ENCODE measurements at regions not wholly inside any gene's neighbourhood (a gene's known extent, or its start where the extent isn't known, plus 50 kb on each side); places are given as distances from the start of the nearest gene placed in this dataset.
"Not testable (repeated sequence)": the region's sequence is repeated elsewhere in the genome, so short reads cannot be mapped to it uniquely, and the experiment has no call there.

DNA sequence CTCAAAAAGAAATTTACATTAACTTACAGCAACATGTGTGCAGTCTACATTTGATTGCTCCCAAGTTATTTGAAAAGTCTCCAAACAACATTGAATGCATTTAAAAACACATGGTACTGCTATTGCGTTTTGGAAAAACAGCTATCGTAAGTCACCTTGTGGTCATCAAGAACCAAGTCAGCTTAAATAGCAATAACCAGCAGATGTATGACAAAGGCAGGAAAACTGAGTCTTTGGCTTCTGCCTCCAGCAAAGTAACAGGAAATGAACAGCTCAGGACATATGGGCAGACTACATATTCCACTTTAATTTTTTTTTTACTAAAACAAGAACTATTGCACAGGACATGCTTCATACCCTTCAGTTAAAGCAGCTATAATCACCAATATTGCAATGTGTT is 580.6 kb upstream of the SPRY2 start:
- Mint-ChIP-seq H3K4me3 (no peak overlapping the region), H3K27me3 (no peaks in the 10 kb centered on the region), H3K36me3 (no peaks in the 10 kb centered on the region), H3K4me1 (no peaks in the 10 kb centered on the region), H3K27ac (no peak overlapping the region), H3K9me3 (no peaks in the 10 kb centered on the region)
- no peak for ATAC-seq

DNA sequence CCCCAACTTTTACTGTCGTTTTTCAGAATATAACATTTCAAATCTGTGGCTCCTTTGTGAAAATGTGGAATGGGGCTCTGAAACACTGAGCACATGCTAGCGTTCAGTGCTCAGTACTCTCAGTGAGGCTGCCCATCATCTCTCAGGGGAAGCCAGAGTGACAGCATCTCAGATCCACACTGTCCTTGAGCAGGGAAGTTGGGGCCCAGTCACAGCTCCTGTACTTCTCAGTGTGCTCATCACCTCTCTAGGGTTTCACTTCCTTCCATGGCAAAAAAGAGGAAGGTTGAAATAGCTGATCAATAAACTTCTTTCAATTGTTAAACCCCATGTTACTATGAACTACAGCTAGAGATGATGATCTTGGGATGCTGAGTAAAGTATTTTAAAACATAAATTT is 565.9 kb upstream of the SPRY2 start:
- ATAC-seq = peak; percentile 50
- Mint-ChIP-seq H3K9me3 (peaks cover 14% of the 10 kb centered on the region), H3K4me1 (no peaks in the 10 kb centered on the region), H3K36me3 (no peaks in the 10 kb centered on the region), H3K27ac (no peak overlapping the region), H3K4me3 (no peak overlapping the region), H3K27me3 (no peaks in the 10 kb centered on the region)

DNA sequence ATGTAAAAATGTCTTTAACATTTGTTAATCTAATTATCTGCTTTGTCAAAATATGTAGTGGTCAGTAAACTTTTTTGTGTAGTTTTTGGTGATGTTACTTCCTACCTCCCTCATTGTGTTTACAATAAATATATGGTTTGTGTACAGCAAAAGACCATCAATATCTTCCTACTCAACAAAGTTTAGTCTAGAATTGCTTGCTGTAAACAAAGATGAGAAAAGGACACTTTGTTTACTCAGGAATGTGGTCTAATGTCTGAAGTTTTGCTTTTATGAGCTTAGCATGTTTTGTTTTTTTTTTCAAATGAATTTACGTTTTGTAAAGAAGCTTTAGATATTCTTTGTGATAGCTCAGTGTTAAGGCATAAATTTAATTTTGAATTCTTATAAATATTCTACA is 563.5 kb upstream of the SPRY2 start:
- ATAC-seq = no peak
- Mint-ChIP-seq H3K4me1 (no peaks in the 10 kb centered on the region), H3K9me3 (peaks cover 5% of the 10 kb centered on the region), H3K36me3 (no peaks in the 10 kb centered on the region), H3K4me3 (no peak overlapping the region), H3K27ac (no peak overlapping the region), H3K27me3 (no peaks in the 10 kb centered on the region)

DNA sequence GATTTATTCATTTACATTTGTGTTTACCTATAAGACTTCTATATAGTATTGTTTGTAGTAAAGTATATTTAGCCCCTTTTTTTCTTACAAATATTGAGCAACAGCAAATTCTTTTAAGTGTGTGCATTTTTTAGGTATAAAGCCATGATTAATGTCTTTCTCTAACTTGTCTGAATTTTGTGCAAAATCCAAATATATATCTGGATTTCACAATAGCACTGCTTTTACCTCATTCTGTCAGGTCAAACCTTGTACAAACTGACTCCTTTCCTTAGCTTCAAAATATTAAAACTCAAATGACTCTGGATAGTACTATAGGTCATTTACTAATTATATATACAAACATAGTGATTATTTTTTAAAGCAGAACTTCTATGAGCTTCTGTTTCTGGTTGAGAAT is 563.0 kb upstream of the SPRY2 start:
- Mint-ChIP-seq H3K4me1 (no peaks in the 10 kb centered on the region), H3K4me3 (no peak overlapping the region)

DNA sequence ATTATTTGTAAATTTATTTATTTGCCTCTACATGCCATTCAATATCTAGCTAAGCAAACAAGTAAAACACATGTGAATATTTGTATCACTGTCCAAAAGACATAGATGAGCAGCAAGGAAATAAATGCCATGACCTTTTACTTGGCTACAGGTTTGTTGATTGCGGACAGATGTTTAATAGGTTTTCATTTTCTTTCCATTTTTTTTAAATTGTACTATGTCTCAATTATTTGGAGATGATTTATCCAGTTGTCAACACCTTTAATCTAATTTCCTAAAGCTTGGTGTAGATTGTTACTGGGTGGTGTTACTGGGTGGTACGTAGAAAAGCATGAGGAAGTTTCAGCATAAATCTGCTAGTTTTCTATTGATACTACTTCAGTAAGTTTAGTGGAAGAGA is 560.6 kb upstream of the SPRY2 start:
- no peak overlapping the region for H3K4me3 Mint-ChIP-seq
- H3K4me1 Mint-ChIP-seq = no peaks in the 10 kb centered on the region
- no peak for ATAC-seq
- no peaks in the 10 kb centered on the region for H3K27me3 Mint-ChIP-seq
- no peaks in the 10 kb centered on the region for H3K36me3 Mint-ChIP-seq
- H3K9me3 Mint-ChIP-seq = peaks cover 3% of the 10 kb centered on the region
- H3K27ac Mint-ChIP-seq = no peak overlapping the region

More for the DNA sequence above, 563.0 kb upstream of the SPRY2 start:
- no peak for ATAC-seq
- Mint-ChIP-seq H3K9me3 (peaks cover 4% of the 10 kb centered on the region), H3K27me3 (no peaks in the 10 kb centered on the region), H3K36me3 (no peaks in the 10 kb centered on the region), H3K27ac (no peak overlapping the region)

GRCh38 chr13:80901111-80901510 is 560.2 kb upstream of the SPRY2 start:
- no peak overlapping the region for H3K27ac Mint-ChIP-seq

GRCh38 chr13:80900561-80900960 is 559.6 kb upstream of the SPRY2 start:
- no peak for ATAC-seq
- Mint-ChIP-seq H3K9me3 (peaks cover 3% of the 10 kb centered on the region), H3K4me3 (no peak overlapping the region), H3K27me3 (no peaks in the 10 kb centered on the region), H3K36me3 (no peaks in the 10 kb centered on the region), H3K27ac (no peak overlapping the region), H3K4me1 (no peaks in the 10 kb centered on the region)

More at GRCh38 chr13:80901111-80901510, 560.2 kb upstream of the SPRY2 start:
- no peaks in the 10 kb centered on the region for H3K27me3 Mint-ChIP-seq
- no peaks in the 10 kb centered on the region for H3K4me1 Mint-ChIP-seq
- peaks cover 3% of the 10 kb centered on the region for H3K9me3 Mint-ChIP-seq
- no peak for ATAC-seq
- no peak overlapping the region for H3K4me3 Mint-ChIP-seq
- H3K36me3 Mint-ChIP-seq = no peaks in the 10 kb centered on the region

- not testable (repeated sequence) for H3K9me3 Mint-ChIP-seq, H3K4me3 Mint-ChIP-seq, H3K4me1 Mint-ChIP-seq, H3K36me3 Mint-ChIP-seq, H3K27ac Mint-ChIP-seq, ATAC-seq, H3K27me3 Mint-ChIP-seq
Measured at GRCh38 chr13:80897641-80898040, 556.7 kb upstream of the SPRY2 start.

- Mint-ChIP-seq H3K4me1 (no peaks in the 10 kb centered on the region), H3K4me3 (no peak overlapping the region), H3K27ac (no peak overlapping the region), H3K36me3 (no peaks in the 10 kb centered on the region), H3K27me3 (no peaks in the 10 kb centered on the region), H3K9me3 (no peaks in the 10 kb centered on the region)
- ATAC-seq = no peak
Measured at GRCh38 chr13:80894917-80895316, 554.0 kb upstream of the SPRY2 start.

- Mint-ChIP-seq H3K36me3 (no peaks in the 10 kb centered on the region), H3K27me3 (no peaks in the 10 kb centered on the region), H3K4me3 (no peak overlapping the region), H3K4me1 (no peaks in the 10 kb centered on the region), H3K27ac (no peak overlapping the region), H3K9me3 (peaks cover 4% of the 10 kb centered on the region)
- no peak for ATAC-seq
Measured at GRCh38 chr13:80889829-80890228, 548.9 kb upstream of the SPRY2 start.

DNA sequence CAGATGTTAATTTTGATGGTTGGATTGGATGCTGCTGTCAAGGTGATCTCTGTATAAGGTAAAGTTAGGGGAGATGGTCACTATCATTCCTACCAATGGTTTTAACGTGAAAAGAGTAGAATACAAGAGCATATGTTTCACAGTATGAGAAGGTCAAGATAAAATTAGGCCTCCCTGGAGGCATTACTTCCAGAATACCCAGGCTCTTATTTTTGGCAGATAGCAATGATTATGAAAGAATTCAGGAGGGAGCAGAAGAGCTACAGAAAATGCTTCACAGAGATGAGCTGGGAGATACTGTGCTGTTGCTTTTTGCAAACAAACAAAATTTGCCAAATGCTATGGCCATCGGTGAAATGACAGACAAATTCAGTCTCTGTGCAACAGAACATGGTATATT is 547.5 kb upstream of the SPRY2 start:
- H3K9me3 Mint-ChIP-seq = peaks cover 4% of the 10 kb centered on the region
- no peaks in the 10 kb centered on the region for H3K27me3 Mint-ChIP-seq

GRCh38 chr13:80884056-80884785 is 543.3 kb upstream of the SPRY2 start:
- Mint-ChIP-seq H3K27ac (no peak overlapping the region), H3K27me3 (no peaks in the 10 kb centered on the region)
- ATAC-seq = no peak

More for the DNA sequence above, 547.5 kb upstream of the SPRY2 start:
- H3K4me3 Mint-ChIP-seq = no peak overlapping the region
- no peak overlapping the region for H3K27ac Mint-ChIP-seq
- ATAC-seq = no peak
- no peaks in the 10 kb centered on the region for H3K4me1 Mint-ChIP-seq
- H3K36me3 Mint-ChIP-seq = no peaks in the 10 kb centered on the region

DNA sequence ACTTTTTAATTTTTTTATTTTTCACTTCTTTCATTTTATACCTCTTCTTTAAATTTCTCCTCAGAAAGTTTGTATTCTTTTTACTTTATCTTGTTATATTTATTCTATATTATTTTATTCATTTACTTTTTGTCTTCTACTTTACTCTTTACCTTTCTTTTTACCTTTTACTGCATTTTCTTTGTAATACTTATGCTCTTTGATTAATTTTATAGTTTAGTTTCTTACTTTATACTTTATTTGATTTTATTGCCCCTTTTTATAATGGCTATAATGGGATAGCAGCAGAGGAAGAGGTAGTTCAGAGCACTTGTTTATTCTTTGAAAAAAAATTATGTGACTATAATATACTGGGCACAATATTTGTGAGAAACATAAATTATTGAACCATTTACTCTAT is 542.6 kb upstream of the SPRY2 start:
- H3K4me3 Mint-ChIP-seq = no peak overlapping the region
- H3K9me3 Mint-ChIP-seq = peaks cover 4% of the 10 kb centered on the region
- no peaks in the 10 kb centered on the region for H3K4me1 Mint-ChIP-seq
- no peak for ATAC-seq
- no peaks in the 10 kb centered on the region for H3K36me3 Mint-ChIP-seq
- H3K27ac Mint-ChIP-seq = no peak overlapping the region
- H3K27me3 Mint-ChIP-seq = no peaks in the 10 kb centered on the region

More at GRCh38 chr13:80884056-80884785, 543.3 kb upstream of the SPRY2 start:
- Mint-ChIP-seq H3K4me1 (no peaks in the 10 kb centered on the region), H3K4me3 (no peak overlapping the region), H3K9me3 (peaks cover 4% of the 10 kb centered on the region), H3K36me3 (no peaks in the 10 kb centered on the region)

- Mint-ChIP-seq H3K4me3 (no peak overlapping the region), H3K36me3 (no peaks in the 10 kb centered on the region), H3K4me1 (no peaks in the 10 kb centered on the region), H3K27me3 (no peaks in the 10 kb centered on the region), H3K27ac (no peak overlapping the region), H3K9me3 (peaks cover 2% of the 10 kb centered on the region)
- ATAC-seq = no peak
Measured at GRCh38 chr13:80881942-80882445, 541.1 kb upstream of the SPRY2 start.

DNA sequence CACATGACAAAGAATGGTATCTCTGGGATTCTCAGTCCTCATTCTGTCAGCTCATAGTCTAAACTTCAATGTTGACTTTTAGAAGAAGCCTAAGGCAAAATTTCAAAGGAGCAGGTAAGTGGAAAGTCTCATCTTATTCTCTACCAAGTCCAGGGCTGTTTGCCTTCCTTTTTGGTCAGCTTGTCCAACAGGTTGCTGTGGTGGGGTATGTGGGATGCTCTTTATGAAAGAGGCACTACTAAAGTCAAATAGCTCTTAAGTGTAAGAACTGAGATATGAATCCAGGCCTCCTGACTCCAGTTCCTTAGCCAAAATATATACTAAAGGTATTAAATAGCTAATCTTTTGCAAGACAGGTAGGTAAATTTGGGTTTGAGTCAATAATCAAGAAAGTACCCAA is 540.6 kb upstream of the SPRY2 start:
- ATAC-seq = no peak
- no peaks in the 10 kb centered on the region for H3K4me1 Mint-ChIP-seq
- H3K4me3 Mint-ChIP-seq = no peak overlapping the region
- no peaks in the 10 kb centered on the region for H3K27me3 Mint-ChIP-seq
- H3K9me3 Mint-ChIP-seq = no peaks in the 10 kb centered on the region
- H3K27ac Mint-ChIP-seq = no peak overlapping the region
- no peaks in the 10 kb centered on the region for H3K36me3 Mint-ChIP-seq

DNA sequence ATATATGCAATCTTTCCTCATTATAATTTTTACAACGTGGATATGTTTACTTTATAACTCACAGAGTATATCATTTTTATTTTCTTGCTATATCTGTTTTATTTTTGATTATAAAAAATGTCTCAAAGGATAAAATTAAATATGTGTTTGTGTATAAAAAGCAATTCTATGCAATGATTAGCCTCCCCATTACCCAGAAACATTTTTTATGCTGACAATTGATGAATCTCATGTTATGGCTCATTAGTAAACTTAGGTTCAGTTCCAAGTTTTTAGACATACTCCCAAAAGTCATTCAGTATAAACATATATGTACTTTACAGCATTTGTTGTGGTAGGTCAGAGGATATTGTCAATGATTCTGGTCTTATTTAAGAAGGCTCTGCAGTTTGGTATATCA is 540.1 kb upstream of the SPRY2 start:
- H3K27me3 Mint-ChIP-seq = no peaks in the 10 kb centered on the region
- H3K27ac Mint-ChIP-seq = no peak overlapping the region
- no peaks in the 10 kb centered on the region for H3K9me3 Mint-ChIP-seq
- no peak overlapping the region for H3K4me3 Mint-ChIP-seq
- no peaks in the 10 kb centered on the region for H3K4me1 Mint-ChIP-seq
- no peaks in the 10 kb centered on the region for H3K36me3 Mint-ChIP-seq
- no peak for ATAC-seq
